ENCODE measurements at regions not wholly inside any gene's neighbourhood (a gene's known extent, or its start where the extent isn't known, plus 50 kb on each side); places are given as distances from the start of the nearest gene placed in this dataset.

DNA sequence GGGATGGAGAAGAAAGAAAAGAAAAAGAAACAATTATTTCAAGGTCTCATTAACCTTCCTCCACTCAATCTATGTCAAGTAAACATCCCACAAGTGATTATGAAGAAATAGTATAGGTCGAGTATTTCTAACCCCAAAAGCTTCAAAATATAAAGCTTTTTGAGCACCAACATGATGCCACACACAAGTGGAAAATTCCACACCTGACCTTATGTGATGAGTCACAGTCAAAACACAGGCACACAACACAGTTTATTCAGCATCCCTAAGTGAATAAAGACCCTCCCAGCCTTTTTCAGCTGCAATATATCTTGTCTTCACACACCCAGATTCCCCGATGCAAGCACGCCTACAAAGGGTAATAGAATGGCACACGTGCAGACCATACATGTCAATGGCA is 51.7 kb upstream of the VEGFC start:
- TF ChIP-seq, protein P1, sequence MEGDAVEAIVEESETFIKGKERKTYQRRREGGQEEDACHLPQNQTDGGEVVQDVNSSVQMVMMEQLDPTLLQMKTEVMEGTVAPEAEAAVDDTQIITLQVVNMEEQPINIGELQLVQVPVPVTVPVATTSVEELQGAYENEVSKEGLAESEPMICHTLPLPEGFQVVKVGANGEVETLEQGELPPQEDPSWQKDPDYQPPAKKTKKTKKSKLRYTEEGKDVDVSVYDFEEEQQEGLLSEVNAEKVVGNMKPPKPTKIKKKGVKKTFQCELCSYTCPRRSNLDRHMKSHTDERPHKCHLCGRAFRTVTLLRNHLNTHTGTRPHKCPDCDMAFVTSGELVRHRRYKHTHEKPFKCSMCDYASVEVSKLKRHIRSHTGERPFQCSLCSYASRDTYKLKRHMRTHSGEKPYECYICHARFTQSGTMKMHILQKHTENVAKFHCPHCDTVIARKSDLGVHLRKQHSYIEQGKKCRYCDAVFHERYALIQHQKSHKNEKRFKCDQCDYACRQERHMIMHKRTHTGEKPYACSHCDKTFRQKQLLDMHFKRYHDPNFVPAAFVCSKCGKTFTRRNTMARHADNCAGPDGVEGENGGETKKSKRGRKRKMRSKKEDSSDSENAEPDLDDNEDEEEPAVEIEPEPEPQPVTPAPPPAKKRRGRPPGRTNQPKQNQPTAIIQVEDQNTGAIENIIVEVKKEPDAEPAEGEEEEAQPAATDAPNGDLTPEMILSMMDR (IDR thresholded peaks at IDR 0.05; ENCODE audit: poor library complexity), result no peak
- TF ChIP-seq EZH2 (IDR thresholded peaks at IDR 0.05; ENCODE audit: borderline replicate concordance) (no peak), EZH2phosphoT487 (IDR thresholded peaks at IDR 0.05; ENCODE audit: low read depth, severe bottlenecking, unreplicated experiment) (no peak)

Measured in hepatocyte (in vitro differentiated cells).